Panc1 (cell line): ENCODE measurements at regions not wholly inside any gene's neighbourhood (a gene's known extent, or its start where the extent isn't known, plus 50 kb on each side); places are given as distances from the start of the nearest gene placed in this dataset.

Experiments used
- ATAC-seq: fragments of 200-7000 bp; cut with Tn5 transposase; 2 replicates; pipeline ENCODE4 v1.9.1; 2020; ENCODE audit warnings: mild to moderate bottlenecking, moderate library complexity
- BruUV-seq: library from RNA; stranded (reverse); fragments of 400-500 nt; replicated peaks from 2 replicates; lab custom pipeline; 2021; lab: Mats Ljungman, UMichigan
- CTCF ChIA-PET: fragments of 300-600 bp; sonication (Branson Sonifier 250); formaldehyde crosslinking; loops from one replicate; lab custom pipeline; 2022; ENCODE audit warnings: antibody characterized with exemption; lab: Charles Lee
- POLR2A ChIA-PET: fragments of 300-600 bp; sonication (Branson Sonifier 250); formaldehyde crosslinking; loops from one replicate; lab custom pipeline; 2022; ENCODE audit warnings: antibody characterized with exemption; lab: Charles Lee
- DNase-seq: peaks from one replicate; pipeline ENCODE4 v3.0.0-alpha.2; 2010; ENCODE audit warnings: low read depth, low spot score
- H3K27ac ChIP-seq: 2 replicates; pipeline ENCODE4 v1.5.1; 2011; ENCODE audit warnings: mild to moderate bottlenecking, low read length, inconsistent platforms
- H3K27me3 ChIP-seq: fragments of 200-500 bp; sonication (Bioruptor generic); 2 replicates; pipeline ENCODE4 v1.6.0; 2014; ENCODE audit warnings: low read length, inconsistent platforms; ENCODE audit not compliant: control insufficient read depth, insufficient read depth
- H3K36me3 ChIP-seq: fragments of 200-500 bp; sonication (Bioruptor generic); 2 replicates; pipeline ENCODE4 v1.5.1; 2014; ENCODE audit warnings: inconsistent platforms, mild to moderate bottlenecking, low read length, moderate library complexity; ENCODE audit not compliant: control insufficient read depth, insufficient read depth
- H3K4me1 ChIP-seq: 2 replicates; pipeline ENCODE4 v1.5.1; 2011; ENCODE audit warnings: inconsistent platforms, mild to moderate bottlenecking, low read length, moderate library complexity; ENCODE audit not compliant: control insufficient read depth, insufficient read depth
- H3K4me3 ChIP-seq, 2 experiments: 2 replicates each; pipeline ENCODE4 v1.5.1; 2011 to 2012; ENCODE audit warnings: low read depth in 2 of 2, low read length in 2 of 2, mild to moderate bottlenecking in 2 of 2, inconsistent platforms in 1 of 2, moderate library complexity in 1 of 2
- H3K9me3 ChIP-seq: fragments of 200-500 bp; sonication (Bioruptor generic); 2 replicates; pipeline ENCODE4 v1.5.1; 2014; ENCODE audit warnings: low read depth, mild to moderate bottlenecking, inconsistent platforms, low read length, moderate library complexity; ENCODE audit not compliant: control insufficient read depth, insufficient read depth
- POLR2AphosphoS5 ChIP-seq: IDR thresholded peaks from 2 replicates; pipeline ENCODE4 v1.6.1; 2012; ENCODE audit warnings: mild to moderate bottlenecking, low read depth, low read length, moderate library complexity
- REST ChIP-seq, 2 experiments: IDR thresholded peaks; 2 replicates each; pipeline ENCODE4 v1.6.1; 2011 to 2012; ENCODE audit warnings: low read depth in 2 of 2, control low read depth in 1 of 2, low read length in 1 of 2, mild to moderate bottlenecking in 1 of 2, moderate library complexity in 1 of 2; ENCODE audit not compliant: insufficient read depth in 1 of 2
- SIN3A ChIP-seq: IDR thresholded peaks from 2 replicates; pipeline ENCODE4 v1.6.1; 2012; ENCODE audit warnings: low read depth, mild to moderate bottlenecking, low read length, moderate library complexity, borderline replicate concordance; ENCODE audit not compliant: insufficient read depth
- TCF7L2 ChIP-seq: IDR thresholded peaks from 2 replicates; pipeline ENCODE4 v1.6.1; 2011; ENCODE audit warnings: mild to moderate bottlenecking, low read depth, low read length, inconsistent platforms
- in situ Hi-C: cut with HindIII; loops from 2 replicates; pipeline ENCODE4 v1.10.0; 2016; ENCODE audit warnings: low sequenced_read_pairs, low pct_unique_long_range_greater_than_20kb
- intact Hi-C: fragments of 100-400 bp; cut with micrococcal nuclease; formaldehyde crosslinking; loops from one replicate; pipeline ENCODE4 v1.10.0; 2022; ENCODE audit not compliant: unreplicated experiment
- TF ChIP-seq, protein P1 (sequence below): fragments of 450-650 bp; IDR thresholded peaks from 2 replicates; pipeline ENCODE4 v1.5.1; 2017; ENCODE audit warnings: mild to moderate bottlenecking

DNA sequence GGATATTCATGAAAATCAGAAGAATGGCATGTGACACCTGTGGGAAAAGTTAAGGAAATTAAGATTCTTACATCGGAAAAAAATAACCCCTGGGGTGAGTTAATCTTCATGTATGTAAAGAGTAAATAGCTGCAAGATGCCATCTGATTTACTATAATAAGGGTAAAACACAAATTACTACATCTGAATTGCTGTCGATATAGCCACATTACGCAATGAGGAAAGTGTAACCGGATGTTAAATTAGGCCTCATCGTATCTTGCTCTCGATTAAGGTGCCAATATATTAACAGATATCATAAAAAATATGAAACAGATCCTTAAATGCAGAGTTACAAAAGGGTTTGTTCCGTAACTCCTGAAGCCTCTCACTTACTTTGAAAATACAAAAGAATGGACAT lies 87.4 kb upstream of the ID4 start:
- in situ Hi-C loops (no loop called here), intact Hi-C loops (no loop called here)
- no peak overlapping the region for H3K4me3 ChIP-seq
- ChIA-PET POLR2A (no interaction called here), CTCF (no interaction called here)
- ATAC-seq (no peak), DNase-seq (no peak)
- TF ChIP-seq TCF7L2 (no peak), SIN3A (no peak), REST (IDR thresholded peaks at IDR 0.05; ENCODE audit: insufficient read depth in 1 of 2, low read depth in 2 of 2, low read length in 1 of 2) (no peak), POLR2AphosphoS5 (no peak)
- TF ChIP-seq, protein P1, sequence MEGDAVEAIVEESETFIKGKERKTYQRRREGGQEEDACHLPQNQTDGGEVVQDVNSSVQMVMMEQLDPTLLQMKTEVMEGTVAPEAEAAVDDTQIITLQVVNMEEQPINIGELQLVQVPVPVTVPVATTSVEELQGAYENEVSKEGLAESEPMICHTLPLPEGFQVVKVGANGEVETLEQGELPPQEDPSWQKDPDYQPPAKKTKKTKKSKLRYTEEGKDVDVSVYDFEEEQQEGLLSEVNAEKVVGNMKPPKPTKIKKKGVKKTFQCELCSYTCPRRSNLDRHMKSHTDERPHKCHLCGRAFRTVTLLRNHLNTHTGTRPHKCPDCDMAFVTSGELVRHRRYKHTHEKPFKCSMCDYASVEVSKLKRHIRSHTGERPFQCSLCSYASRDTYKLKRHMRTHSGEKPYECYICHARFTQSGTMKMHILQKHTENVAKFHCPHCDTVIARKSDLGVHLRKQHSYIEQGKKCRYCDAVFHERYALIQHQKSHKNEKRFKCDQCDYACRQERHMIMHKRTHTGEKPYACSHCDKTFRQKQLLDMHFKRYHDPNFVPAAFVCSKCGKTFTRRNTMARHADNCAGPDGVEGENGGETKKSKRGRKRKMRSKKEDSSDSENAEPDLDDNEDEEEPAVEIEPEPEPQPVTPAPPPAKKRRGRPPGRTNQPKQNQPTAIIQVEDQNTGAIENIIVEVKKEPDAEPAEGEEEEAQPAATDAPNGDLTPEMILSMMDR: no peak
- H3K36me3 ChIP-seq: no peaks in the 10 kb centered on the region
- no peaks in the 10 kb centered on the region for H3K27me3 ChIP-seq
- H3K27ac ChIP-seq: no peak overlapping the region
- H3K4me1 ChIP-seq: no peaks in the 10 kb centered on the region
- BruUV-seq: no TSS peak
- H3K9me3 ChIP-seq: no peaks in the 10 kb centered on the region

GRCh38 chr6:19752746-19753145 lies 84.4 kb upstream of the ID4 start:
- Histone ChIP-seq H3K27ac (no peak overlapping the region), H3K4me1 (no peaks in the 10 kb centered on the region), H3K9me3 (no peaks in the 10 kb centered on the region), H3K27me3 (no peaks in the 10 kb centered on the region), H3K4me3 (no peak overlapping the region), H3K36me3 (no peaks in the 10 kb centered on the region)
- ChIA-PET CTCF (no interaction called here), POLR2A (no interaction called here)
- in situ Hi-C loops (no loop called here), intact Hi-C loops (no loop called here)
- ATAC-seq (no peak), DNase-seq (no peak)
- TF ChIP-seq SIN3A (no peak), POLR2AphosphoS5 (no peak), REST (IDR thresholded peaks at IDR 0.05; ENCODE audit: insufficient read depth in 1 of 2, low read depth in 2 of 2, low read length in 1 of 2) (no peak), TCF7L2 (no peak)
- TF ChIP-seq, protein P1: no peak
- no TSS peak for BruUV-seq
